K562 (cell line): ENCODE measurements at regions not wholly inside any gene's neighbourhood (a gene's known extent, or its start where the extent isn't known, plus 50 kb on each side); places are given as distances from the start of the nearest gene placed in this dataset.

Source experiments
- ATAC-seq: fragments of 200-7000 bp; cut with Tn5 transposase; 3 replicates; pipeline ENCODE4 v1.9.1; 2020; ENCODE audit warnings: moderate library complexity
- BruUV-seq: library from RNA; stranded (reverse); fragments of 400-500 nt; replicated peaks from 2 replicates; lab custom pipeline; 2021; lab: Mats Ljungman, UMichigan
- CTCF ChIA-PET: fragments of 300-600 bp; formaldehyde crosslinking; extraction: SDS; loops from one replicate; lab custom pipeline; 2021; ENCODE audit warnings: low intra/inter-chr PET ratio; lab: Yijun Ruan, JAX
- POLR2A ChIA-PET: fragments of 300-600, 350-650 bp; sonication (Branson Sonifier 250); formaldehyde crosslinking; extraction: SDS; loops from one replicate; lab custom pipeline; 2021; ENCODE audit warnings: antibody characterized with exemption, inconsistent platforms; lab: Yijun Ruan, JAX
- DNase-seq, 4 experiments: peaks; one replicate each; pipeline versions ENCODE4 v3.0.0 to v3.0.0-alpha.2; 2011 to 2018; ENCODE audit warnings: low spot score in 3 of 4, mixed read lengths in 3 of 4; ENCODE audit errors: extremely low read depth in 1 of 4
- FAIRE-seq: peaks from 2 replicates; lab custom pipeline; 2011; peaks lifted over from hg19 to GRCh38; lab: Jason Lieb, UNC
- H2AFZ ChIP-seq: 2 replicates; pipeline ENCODE4 v1.6.0; 2011; ENCODE audit warnings: low read depth, low read length, control low read depth, inconsistent platforms
- H3K27ac ChIP-seq: fragments of 200-600 bp; 3 replicates; pipeline ENCODE4 v1.8.0; 2011; ENCODE audit warnings: low read depth, mild to moderate bottlenecking, control low read depth, inconsistent platforms, low read length, moderate library complexity, mixed read lengths; ENCODE audit errors: extremely low read depth
- H3K27me3 ChIP-seq, 2 experiments: fragments of 300-600 bp in 1 of 2; 2 replicates in 1 of 2; 3 replicates in 1 of 2; pipeline versions ENCODE4 v1.6.0 to v1.8.0; 2011; ENCODE audit warnings: inconsistent platforms in 2 of 2, low read length in 2 of 2, mild to moderate bottlenecking in 1 of 2, mixed read lengths in 1 of 2, moderate library complexity in 1 of 2; ENCODE audit not compliant: control insufficient read depth in 2 of 2, insufficient read depth in 2 of 2
- H3K36me3 ChIP-seq: fragments of 300-600 bp; 3 replicates; pipeline ENCODE4 v1.8.0; 2011; ENCODE audit warnings: mild to moderate bottlenecking, low read length, inconsistent platforms; ENCODE audit not compliant: control insufficient read depth, insufficient read depth
- H3K4me1 ChIP-seq, 2 experiments: fragments of 200-600 bp in 1 of 2; replicated peaks in 1 of 2; 2 replicates in 1 of 2; 3 replicates in 1 of 2; pipeline versions ENCODE4 v1.5.1 to v1.8.0; 2011; ENCODE audit warnings: inconsistent platforms in 2 of 2, low read length in 2 of 2, mild to moderate bottlenecking in 1 of 2, mixed read lengths in 1 of 2, moderate library complexity in 1 of 2; ENCODE audit not compliant: control insufficient read depth in 2 of 2, insufficient read depth in 2 of 2
- H3K4me2 ChIP-seq: 2 replicates; pipeline ENCODE4 v1.6.1; 2011; ENCODE audit warnings: low read length, control low read depth, inconsistent platforms, mixed read lengths; ENCODE audit not compliant: insufficient read depth
- H3K4me3 ChIP-seq: fragments of 200-600 bp; sonication (generic), shearing (Covaris generic); 2 replicates; pipeline ENCODE4 v1.5.1; 2016; ENCODE audit warnings: control low read depth, inconsistent platforms
- H3K79me2 ChIP-seq: fragments of 200-600 bp; 3 replicates; pipeline ENCODE4 v1.8.0; 2011; ENCODE audit warnings: low read length, inconsistent platforms; ENCODE audit not compliant: control insufficient read depth, insufficient read depth
- H3K9ac ChIP-seq, 2 experiments: 2 replicates each; pipeline versions ENCODE4 v1.6.0 to v1.6.1; 2011; ENCODE audit warnings: low read depth in 2 of 2, low read length in 2 of 2, control low read depth in 1 of 2, inconsistent platforms in 1 of 2, mild to moderate bottlenecking in 1 of 2, mixed read lengths in 1 of 2; ENCODE audit not compliant: insufficient read depth in 1 of 2
- H3K9me1 ChIP-seq: one replicate; pipeline ENCODE4 v1.6.0; 2011; ENCODE audit warnings: inconsistent platforms, mild to moderate bottlenecking, low read length, moderate library complexity; ENCODE audit not compliant: control insufficient read depth, insufficient read depth
- H3K9me3 ChIP-seq: replicated peaks from 2 replicates; pipeline ENCODE4 v1.5.1; 2011; ENCODE audit warnings: low read depth, low read length, inconsistent platforms; ENCODE audit not compliant: control insufficient read depth, insufficient read depth
- H4K20me1 ChIP-seq: replicated peaks from 2 replicates; pipeline ENCODE4 v1.6.1; 2011; ENCODE audit warnings: low read length, inconsistent platforms, mixed read lengths; ENCODE audit not compliant: control insufficient read depth, insufficient read depth
- SETDB1 ChIP-seq: IDR thresholded peaks from one replicate; pipeline ENCODE4 v1.6.1; 2012; ENCODE audit warnings: low read length, control low read depth, inconsistent platforms
- SIN3B ChIP-seq: fragments of 450-650 bp; IDR thresholded peaks from 2 replicates; pipeline ENCODE4 v1.6.1; 2017; ENCODE audit warnings: low read depth, mild to moderate bottlenecking, moderate library complexity
- WGBS: fragments of 100-300 bp; shearing (Covaris generic); methylation state at CpG from one replicate; pipeline ENCODE4 v1.1.6; 2016; ENCODE audit warnings: low coverage, mixed read lengths; ENCODE audit not compliant: insufficient coverage; ENCODE audit errors: missing lambda C conversion rate; 5-methylcytosine and 5-hydroxymethylcytosine counted together
- in situ Hi-C: fragments of 300-500 bp; cut with MboI; formaldehyde crosslinking; loops from 4 replicates; pipeline ENCODE4 v1.15.0; 2018; ENCODE audit warnings: inconsistent platforms, mixed read lengths
- intact Hi-C: fragments of 100-400 bp; cut with micrococcal nuclease; formaldehyde crosslinking; loops from 2 replicates; pipeline ENCODE4 v1.14.2; 2022
- TF ChIP-seq, protein P1 (sequence below), 2 experiments: fragments of 450-650 bp; IDR thresholded peaks; 2 replicates each; pipeline ENCODE4 v1.6.1; 2016
- TF ChIP-seq, protein P2 (sequence below): sonication (generic); formaldehyde crosslinking; IDR thresholded peaks from 2 replicates; pipeline ENCODE4 v1.8.0; 2022; ENCODE audit warnings: mild to moderate bottlenecking, missing genetic modification reagents

DNA sequence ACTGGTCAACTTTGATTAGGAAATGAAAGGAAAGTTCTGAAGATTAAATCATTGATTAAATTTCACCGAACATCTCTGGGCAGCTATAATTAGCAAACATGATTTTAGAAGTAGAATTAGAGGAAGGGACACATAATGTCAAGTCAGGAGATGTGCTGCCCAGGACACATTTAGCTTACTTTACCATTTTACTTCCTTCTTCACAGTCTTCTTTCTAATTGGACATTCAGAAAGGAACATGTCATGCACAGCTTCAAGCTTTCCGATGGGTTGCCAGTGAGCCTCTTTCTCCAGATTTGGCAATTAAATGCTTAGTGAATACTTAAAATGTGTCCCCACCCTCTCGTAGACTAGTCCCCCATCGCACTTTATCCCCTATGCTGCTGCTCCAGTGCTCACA, 234.7 kb downstream of the FAM76B start:
- FAIRE-seq = no peak
- TF ChIP-seq, protein P1, sequence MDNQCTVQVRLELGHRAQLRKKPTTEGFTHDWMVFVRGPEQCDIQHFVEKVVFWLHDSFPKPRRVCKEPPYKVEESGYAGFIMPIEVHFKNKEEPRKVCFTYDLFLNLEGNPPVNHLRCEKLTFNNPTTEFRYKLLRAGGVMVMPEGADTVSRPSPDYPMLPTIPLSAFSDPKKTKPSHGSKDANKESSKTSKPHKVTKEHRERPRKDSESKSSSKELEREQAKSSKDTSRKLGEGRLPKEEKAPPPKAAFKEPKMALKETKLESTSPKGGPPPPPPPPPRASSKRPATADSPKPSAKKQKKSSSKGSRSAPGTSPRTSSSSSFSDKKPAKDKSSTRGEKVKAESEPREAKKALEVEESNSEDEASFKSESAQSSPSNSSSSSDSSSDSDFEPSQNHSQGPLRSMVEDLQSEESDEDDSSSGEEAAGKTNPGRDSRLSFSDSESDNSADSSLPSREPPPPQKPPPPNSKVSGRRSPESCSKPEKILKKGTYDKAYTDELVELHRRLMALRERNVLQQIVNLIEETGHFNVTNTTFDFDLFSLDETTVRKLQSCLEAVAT (IDR thresholded peaks at IDR 0.05) = no peak
- TF ChIP-seq, protein P2, sequence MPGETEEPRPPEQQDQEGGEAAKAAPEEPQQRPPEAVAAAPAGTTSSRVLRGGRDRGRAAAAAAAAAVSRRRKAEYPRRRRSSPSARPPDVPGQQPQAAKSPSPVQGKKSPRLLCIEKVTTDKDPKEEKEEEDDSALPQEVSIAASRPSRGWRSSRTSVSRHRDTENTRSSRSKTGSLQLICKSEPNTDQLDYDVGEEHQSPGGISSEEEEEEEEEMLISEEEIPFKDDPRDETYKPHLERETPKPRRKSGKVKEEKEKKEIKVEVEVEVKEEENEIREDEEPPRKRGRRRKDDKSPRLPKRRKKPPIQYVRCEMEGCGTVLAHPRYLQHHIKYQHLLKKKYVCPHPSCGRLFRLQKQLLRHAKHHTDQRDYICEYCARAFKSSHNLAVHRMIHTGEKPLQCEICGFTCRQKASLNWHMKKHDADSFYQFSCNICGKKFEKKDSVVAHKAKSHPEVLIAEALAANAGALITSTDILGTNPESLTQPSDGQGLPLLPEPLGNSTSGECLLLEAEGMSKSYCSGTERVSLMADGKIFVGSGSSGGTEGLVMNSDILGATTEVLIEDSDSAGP (CRISPR knock-in tag) = no peak
- TF ChIP-seq SIN3B (no peak), SETDB1 (no peak)
- TF ChIP-seq, all 486 proteins: peak for 0
- no peak overlapping the region for H3K4me2 ChIP-seq
- no peaks in the 10 kb centered on the region for H3K9me1 ChIP-seq
- H3K27ac ChIP-seq = no peak overlapping the region
- POLR2A ChIA-PET = interaction anchor here (2.1 kb wide), 1 partner anchor 11 kb away, joined by 6 read pairs; no protein-coding TSS in a partner anchor
- H3K9ac ChIP-seq = no peak overlapping the region
- H3K9me3 ChIP-seq = no peaks in the 10 kb centered on the region
- in situ Hi-C loops = no loop called here
- H2AFZ ChIP-seq = no peak overlapping the region
- no peaks in the 10 kb centered on the region for H3K36me3 ChIP-seq
- H3K79me2 ChIP-seq = no peaks in the 10 kb centered on the region
- intact Hi-C loops = no loop called here
- DNase-seq = no peak
- BruUV-seq = no TSS peak
- no peak overlapping the region for H3K4me3 ChIP-seq
- CTCF ChIA-PET = no interaction called here
- H3K4me1 ChIP-seq = no peaks in the 10 kb centered on the region
- 6% methylated on average over 4 of the region's 4 CpGs for WGBS
- no peak for ATAC-seq
- no peaks in the 10 kb centered on the region for H4K20me1 ChIP-seq
- H3K27me3 ChIP-seq = peaks cover 4% of the 10 kb centered on the region in 2 experiments; a peak in 2 of 5 replicates
